Endothelial cell of umbilical vein (primary cell): ENCODE measurements at regions not wholly inside any gene's neighbourhood (a gene's known extent, or its start where the extent isn't known, plus 50 kb on each side); places are given as distances from the start of the nearest gene placed in this dataset.

ENCODE experiments used
- BruUV-seq: library from RNA; stranded (reverse); fragments of 400-500 nt; replicated peaks from 2 replicates; lab custom pipeline; 2021; lab: Mats Ljungman, UMichigan
- CTCF ChIA-PET: fragments of 300-600, 350-600 bp; sonication (Branson Sonifier 250); formaldehyde crosslinking; loops from one replicate; lab custom pipeline; 2021; ENCODE audit warnings: antibody characterized with exemption, inconsistent platforms; lab: Charles Lee
- POLR2A ChIA-PET: fragments of 300-600, 350-600 bp; sonication (Branson Sonifier 250); formaldehyde crosslinking; loops from one replicate; lab custom pipeline; 2021; ENCODE audit warnings: antibody characterized with exemption, inconsistent platforms; lab: Charles Lee
- DNase-seq: peaks from one replicate; pipeline ENCODE4 v3.0.0-alpha.2; 2011; ENCODE audit warnings: low read depth, low spot score
- FAIRE-seq: peaks from 2 replicates; lab custom pipeline; 2011; peaks lifted over from hg19 to GRCh38; lab: Jason Lieb, UNC
- H2AFZ ChIP-seq: 2 replicates; pipeline ENCODE4 v1.6.0; 2012; ENCODE audit warnings: low read depth, low read length, control low read depth, inconsistent platforms
- H3K27ac ChIP-seq: 2 replicates; pipeline ENCODE4 v1.5.1; 2011; ENCODE audit warnings: low read depth, mild to moderate bottlenecking, control low read depth, low read length, moderate library complexity; ENCODE audit not compliant: insufficient read depth
- H3K27me3 ChIP-seq, 2 experiments: 2 replicates each; pipeline versions ENCODE4 v1.6.0 to v1.6.1; 2011; ENCODE audit warnings: low read length in 2 of 2, mixed read lengths in 1 of 2; ENCODE audit not compliant: control insufficient read depth in 2 of 2, insufficient read depth in 2 of 2
- H3K36me3 ChIP-seq, 2 experiments: 2 replicates in 1 of 2; 3 replicates in 1 of 2; pipeline ENCODE4 v1.5.1; 2011; ENCODE audit warnings: low read length in 2 of 2, mild to moderate bottlenecking in 1 of 2, moderate library complexity in 1 of 2; ENCODE audit not compliant: control insufficient read depth in 2 of 2, insufficient read depth in 2 of 2; ENCODE audit errors: extremely low read depth in 1 of 2
- H3K4me1 ChIP-seq: 3 replicates; pipeline ENCODE4 v1.5.1; 2011; ENCODE audit warnings: mild to moderate bottlenecking, low read length; ENCODE audit not compliant: control insufficient read depth, insufficient read depth; ENCODE audit errors: extremely low read depth
- H3K4me2 ChIP-seq: 2 replicates; pipeline ENCODE4 v1.6.1; 2011; ENCODE audit warnings: low read length, control low read depth, mixed read lengths; ENCODE audit not compliant: insufficient read depth
- H3K4me3 ChIP-seq, 3 experiments: fragments of 200-600 bp in 1 of 3; sonication (generic), shearing (Covaris generic) in 1 of 3; replicated peaks in 1 of 3; 2 replicates each; pipeline ENCODE4 v1.5.1; 2011 to 2016; ENCODE audit warnings: control low read depth in 3 of 3, low read length in 3 of 3, mild to moderate bottlenecking in 2 of 3, inconsistent platforms in 1 of 3, low read depth in 1 of 3, moderate library complexity in 1 of 3; ENCODE audit not compliant: insufficient read depth in 1 of 3
- H3K79me2 ChIP-seq: 2 replicates; pipeline ENCODE4 v1.6.0; 2012; ENCODE audit warnings: low read length, inconsistent platforms; ENCODE audit not compliant: control insufficient read depth, insufficient read depth
- H3K9ac ChIP-seq: replicated peaks from 2 replicates; pipeline ENCODE3; 2011; ENCODE audit warnings: low read length, control low read depth; ENCODE audit not compliant: insufficient read depth; ENCODE audit errors: extremely low read depth
- H3K9me1 ChIP-seq: replicated peaks from 3 replicates; pipeline ENCODE4 v1.6.0; 2011; ENCODE audit warnings: mild to moderate bottlenecking, low read length; ENCODE audit not compliant: control insufficient read depth, insufficient read depth; ENCODE audit errors: extremely low read depth
- H3K9me3 ChIP-seq: replicated peaks from 2 replicates; pipeline ENCODE4 v1.5.1; 2012; ENCODE audit warnings: low read length, inconsistent platforms; ENCODE audit not compliant: control insufficient read depth, insufficient read depth
- H4K20me1 ChIP-seq: replicated peaks from 2 replicates; pipeline ENCODE3; 2011; ENCODE audit warnings: mild to moderate bottlenecking, low read length; ENCODE audit not compliant: control insufficient read depth, insufficient read depth; ENCODE audit errors: extremely low read depth
- CTCF ChIP-seq, 2 donors: IDR thresholded peaks; 1 replicate in 1 of 2; 2 replicates in 1 of 2; pipeline ENCODE4 v1.5.1; 2011; ENCODE audit warnings: low read length in 2 of 2, mild to moderate bottlenecking in 2 of 2, moderate library complexity in 2 of 2, control low read depth in 1 of 2, inconsistent platforms in 1 of 2, low read depth in 1 of 2; ENCODE audit not compliant: insufficient read depth in 1 of 2; ENCODE audit errors: extremely low read depth in 1 of 2
- EZH2 ChIP-seq: IDR thresholded peaks from 2 replicates; pipeline ENCODE4 v1.6.1; 2012; ENCODE audit warnings: borderline replicate concordance, low read depth, mild to moderate bottlenecking, moderate library complexity, low read length, inconsistent platforms; ENCODE audit not compliant: severe bottlenecking
- FOS ChIP-seq: IDR thresholded peaks from 2 replicates; pipeline ENCODE4 v1.6.1; 2011; ENCODE audit warnings: mild to moderate bottlenecking, low read length, moderate library complexity, borderline replicate concordance; ENCODE audit not compliant: insufficient read depth
- GATA2 ChIP-seq: IDR thresholded peaks from 2 replicates; pipeline ENCODE4 v1.7.0; 2011; ENCODE audit warnings: low read depth, mild to moderate bottlenecking, moderate library complexity, mixed read lengths, low read length; ENCODE audit not compliant: insufficient read length, insufficient read depth
- JUN ChIP-seq: IDR thresholded peaks from 2 replicates; pipeline ENCODE4 v1.6.1; 2011; ENCODE audit warnings: borderline replicate concordance, low read depth; ENCODE audit not compliant: insufficient read length, insufficient read depth
- MAX ChIP-seq: IDR thresholded peaks from 2 replicates; pipeline ENCODE4 v1.6.1; 2011; ENCODE audit not compliant: insufficient read depth, insufficient read length
- MYC ChIP-seq: IDR thresholded peaks from one replicate; pipeline ENCODE4 v1.6.1; 2011; ENCODE audit warnings: mild to moderate bottlenecking, low read depth, low read length
- POLR2A ChIP-seq: IDR thresholded peaks from 2 replicates; pipeline ENCODE4 v1.6.1; 2012; ENCODE audit warnings: low read depth, mild to moderate bottlenecking, control low read depth, low read length
- POLR2AphosphoS5 ChIP-seq: IDR thresholded peaks from 2 replicates; pipeline ENCODE4 v1.6.1; 2012; ENCODE audit warnings: low read depth, mild to moderate bottlenecking, control low read depth, low read length, moderate library complexity; ENCODE audit not compliant: insufficient read depth
- dilution Hi-C: fragments of 300-500 bp; cut with MboI; formaldehyde crosslinking; loops from one replicate; pipeline ENCODE4 v1.15.0; 2019; ENCODE audit warnings: low sequenced_read_pairs; ENCODE audit not compliant: extremely low pct_ligation_motif_present
- intact Hi-C: fragments of 100-400 bp; cut with micrococcal nuclease; formaldehyde crosslinking; loops from one replicate; pipeline ENCODE4 v1.10.0; 2022

GRCh38 chr5:131084436-131084835, 80.6 kb downstream of the HINT1 start:
- Histone ChIP-seq H3K4me2 (no peak overlapping the region), H3K27ac (no peak overlapping the region), H3K9me3 (no peaks in the 10 kb centered on the region), H3K4me3 (no peak overlapping the region), H3K36me3 (no peaks in the 10 kb centered on the region), H2AFZ (no peak overlapping the region), H3K9me1 (no peaks in the 10 kb centered on the region), H4K20me1 (no peaks in the 10 kb centered on the region), H3K27me3 (peaks cover 0 to 3% of the 10 kb centered on the region in 2 experiments), H3K9ac (no peak overlapping the region), H3K4me1 (no peaks in the 10 kb centered on the region), H3K79me2 (no peaks in the 10 kb centered on the region)
- TF ChIP-seq CTCF (IDR thresholded peaks at IDR 0.05; ENCODE audit: extremely low read depth in 1 of 2, insufficient read depth in 1 of 2, low read depth in 1 of 2, low read length in 2 of 2), result no peak
- TF ChIP-seq POLR2AphosphoS5, result no peak
- TF ChIP-seq GATA2, result no peak
- no peak for TF ChIP-seq MAX
- TF ChIP-seq MYC, result no peak
- TF ChIP-seq JUN, result no peak
- no peak for TF ChIP-seq POLR2A
- no peak for TF ChIP-seq EZH2
- no peak for TF ChIP-seq FOS
- BruUV-seq, result no TSS peak
- FAIRE-seq (no peak), DNase-seq (no peak)
- ChIA-PET POLR2A (no interaction called here), CTCF (no interaction called here)
- intact Hi-C loops (no loop called here), dilution Hi-C loops (no loop called here)
